GM19468 (cell line): ENCODE measurements at regions not wholly inside any gene's neighbourhood (a gene's known extent, or its start where the extent isn't known, plus 50 kb on each side); places are given as distances from the start of the nearest gene placed in this dataset.

Source experiments
- ATAC-seq: cut with Tn5 transposase; IDR thresholded peaks from one replicate; pipeline ENCODE4 v1.9.1; 2021; ENCODE audit warnings: mild to moderate bottlenecking, moderate library complexity, moderate number of reproducible peaks; ENCODE audit not compliant: unreplicated experiment; ENCODE audit errors: extremely low read depth

- ATAC-seq, result no peak
These were observed 494.2 kb upstream of the JARID2 start for GRCh38 chr6:14751645-14752175.

- no peak for ATAC-seq
These were observed 490.9 kb upstream of the JARID2 start for GRCh38 chr6:14754751-14755513.

- no peak for ATAC-seq
These were observed 489.5 kb upstream of the JARID2 start for GRCh38 chr6:14756340-14756739.

DNA sequence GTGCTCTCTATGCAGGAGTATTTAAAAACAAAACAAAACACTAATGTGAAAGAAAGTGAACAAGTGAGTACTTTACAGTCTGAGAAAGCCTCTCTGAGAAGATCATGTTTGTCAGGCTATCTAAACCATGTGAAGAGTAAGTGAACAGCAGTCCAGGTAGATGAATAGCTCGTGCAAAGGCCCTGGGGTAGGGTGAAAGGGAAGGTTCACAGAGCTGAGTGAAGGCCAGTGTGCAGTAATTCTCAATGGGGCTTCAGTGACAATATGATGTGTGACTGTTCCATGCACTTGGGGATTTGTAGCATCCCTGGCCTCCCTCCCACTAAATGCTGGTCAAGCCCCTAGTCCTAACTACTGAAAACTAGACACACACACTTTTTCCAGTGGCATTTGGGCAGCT, 488.9 kb upstream of the JARID2 start:
- ATAC-seq, result no peak

DNA sequence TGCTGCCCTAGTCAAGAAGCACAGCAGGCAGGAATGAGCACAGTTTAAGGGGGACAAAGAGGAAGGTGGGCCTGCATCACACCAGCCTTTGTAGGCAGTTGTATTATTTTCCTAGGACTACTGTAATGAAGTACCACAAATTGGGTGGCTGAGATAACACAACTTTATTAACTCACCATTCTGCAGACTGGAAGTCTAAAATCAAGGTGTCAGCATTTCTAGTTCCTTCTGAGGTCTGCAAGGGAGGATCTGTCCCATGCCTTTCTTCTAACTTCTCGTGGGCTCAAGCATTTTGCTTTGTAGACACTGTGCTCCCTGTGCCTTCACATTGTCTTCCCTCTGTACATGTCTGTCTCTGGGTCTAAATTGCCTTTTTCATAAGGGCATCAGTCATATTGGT, 488.5 kb upstream of the JARID2 start:
- no peak for ATAC-seq

DNA sequence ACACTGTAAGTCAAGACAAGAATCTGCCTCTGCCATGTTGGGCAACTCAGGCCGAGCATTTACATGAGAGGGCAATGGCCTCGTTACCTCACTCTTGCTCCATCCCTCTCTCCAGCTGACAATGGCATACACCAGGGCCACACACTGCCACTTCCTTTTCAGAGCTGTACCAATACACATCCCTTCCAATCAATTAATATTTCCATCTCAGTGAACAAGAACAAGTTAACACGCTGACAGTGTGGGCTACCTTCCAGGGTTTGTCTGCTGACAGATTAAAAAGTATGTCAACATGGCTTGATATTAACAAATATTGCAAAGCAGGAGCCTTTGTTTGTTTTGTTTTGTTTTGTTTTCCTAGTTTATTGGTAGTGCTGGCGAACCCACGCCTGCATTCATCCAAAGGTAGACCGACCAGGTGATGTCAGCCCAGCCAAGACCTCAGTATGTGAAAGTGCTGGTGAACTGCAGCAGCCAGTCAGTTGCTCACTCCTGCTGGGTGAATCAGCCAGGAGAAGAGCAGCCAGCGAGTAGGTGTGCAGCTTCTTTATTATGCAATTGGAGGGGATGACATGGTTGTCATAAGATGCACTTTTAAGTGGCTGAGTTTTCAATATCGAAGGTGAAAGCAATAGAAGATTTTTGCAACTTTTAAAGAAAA, 487.3 kb upstream of the JARID2 start:
- ATAC-seq, result no peak

DNA sequence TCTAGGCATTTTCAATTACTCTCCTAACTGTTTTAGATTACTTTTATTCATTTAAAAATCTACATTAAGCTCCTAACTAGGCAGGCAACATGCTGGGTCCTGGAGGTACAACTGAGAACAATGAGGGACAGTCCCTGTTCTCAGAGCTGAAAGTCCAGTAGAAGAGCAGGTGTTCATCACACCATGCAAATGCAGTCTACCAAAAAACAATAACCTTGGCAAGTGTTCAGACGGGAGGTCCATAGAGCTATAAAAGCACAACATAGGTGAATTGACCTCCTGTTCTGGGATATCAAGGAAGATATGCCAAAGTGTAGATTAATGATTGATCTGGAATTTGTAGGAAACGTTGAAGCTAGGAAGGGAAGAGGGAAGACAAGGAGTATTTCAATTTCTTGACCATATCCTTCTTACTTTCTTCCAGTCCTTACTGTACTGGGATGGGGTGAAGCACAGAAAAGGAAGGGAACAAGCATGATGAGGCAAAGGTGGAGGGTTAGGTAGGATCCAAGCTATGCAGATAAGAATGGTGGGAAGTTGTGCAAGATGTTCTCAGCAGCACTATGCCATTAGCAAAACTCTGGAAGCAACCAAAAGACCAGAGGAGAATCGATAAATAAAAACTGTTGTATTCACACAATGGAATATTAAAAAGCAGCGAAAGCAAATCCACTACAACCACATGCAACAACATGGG, 485.7 kb upstream of the JARID2 start:
- no peak for ATAC-seq

- ATAC-seq, result no peak
These were observed 483.8 kb upstream of the JARID2 start for GRCh38 chr6:14762077-14762476.

- no peak for ATAC-seq
These were observed 482.7 kb upstream of the JARID2 start for GRCh38 chr6:14763139-14763538.

- ATAC-seq, result no peak
These were observed 482.3 kb upstream of the JARID2 start for GRCh38 chr6:14763616-14764015.

DNA sequence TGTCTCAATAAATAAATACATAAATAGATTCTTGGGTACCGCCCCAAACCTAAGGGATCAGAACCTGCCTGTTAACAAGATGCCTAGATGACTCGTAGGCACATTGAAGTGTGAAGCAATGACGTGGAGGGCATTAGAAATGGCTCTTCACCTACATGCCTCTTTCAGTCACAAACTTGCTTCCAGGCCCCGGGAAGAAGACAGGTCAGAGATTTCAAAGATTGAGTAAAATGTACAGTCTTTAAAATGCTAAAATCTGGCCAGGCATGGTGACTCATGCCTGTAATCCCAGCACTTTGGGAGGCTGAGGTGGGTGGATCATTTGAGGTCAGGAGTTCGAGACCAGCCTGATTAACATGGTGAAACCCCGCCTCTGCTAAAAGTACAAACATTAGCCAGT, 480.8 kb upstream of the JARID2 start:
- ATAC-seq, result no peak

- ATAC-seq, result no peak
These were observed 480.0 kb upstream of the JARID2 start for GRCh38 chr6:14765721-14766390.

DNA sequence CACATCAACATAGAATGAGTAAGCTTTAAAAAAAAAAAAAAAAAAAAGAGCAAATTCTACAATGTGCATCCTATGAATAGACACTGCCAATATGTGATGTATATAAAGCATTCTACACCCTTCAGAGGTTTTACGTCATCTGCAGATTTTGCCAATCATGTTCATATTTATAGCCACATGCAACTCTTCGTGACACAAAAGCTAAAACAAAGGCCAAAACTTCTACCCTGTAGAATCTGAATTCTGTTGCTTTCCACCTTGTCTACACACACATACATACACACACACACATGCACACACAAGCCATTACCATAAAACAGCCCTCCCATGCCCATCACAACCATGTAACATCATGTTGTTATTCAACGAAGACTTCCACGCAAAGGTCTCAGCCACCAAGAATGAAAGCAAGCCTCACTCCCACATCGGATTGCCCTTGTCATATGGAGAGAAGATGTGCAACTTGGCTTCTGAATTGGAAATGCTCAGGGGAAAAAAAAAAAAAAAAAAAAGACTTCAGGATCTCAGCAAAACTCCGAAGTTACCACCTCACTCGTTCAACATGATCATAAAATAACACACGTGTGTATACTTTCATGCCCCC, 479.4 kb upstream of the JARID2 start:
- no peak for ATAC-seq

- ATAC-seq, result no peak
These were observed 478.6 kb upstream of the JARID2 start for GRCh38 chr6:14767226-14767625.

DNA sequence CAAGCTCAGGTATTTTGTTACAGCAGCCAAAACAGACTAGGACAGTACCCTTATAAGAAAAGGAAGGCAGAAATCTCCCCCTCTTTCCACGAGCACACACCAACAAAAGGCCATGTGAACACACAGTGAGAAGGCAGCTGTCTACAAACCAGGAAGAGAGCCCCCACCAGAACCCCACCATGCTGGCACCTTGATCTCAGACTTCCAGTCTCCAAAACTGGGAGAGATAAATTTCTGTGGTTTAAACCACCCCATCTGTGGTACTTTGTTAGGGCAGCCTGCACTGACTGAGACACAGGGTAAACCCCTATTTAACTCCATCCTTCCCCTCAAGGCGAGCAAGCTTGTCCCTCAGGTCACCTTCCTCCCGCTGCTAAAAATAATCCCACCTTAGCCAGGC, 475.8 kb upstream of the JARID2 start:
- no peak for ATAC-seq

DNA sequence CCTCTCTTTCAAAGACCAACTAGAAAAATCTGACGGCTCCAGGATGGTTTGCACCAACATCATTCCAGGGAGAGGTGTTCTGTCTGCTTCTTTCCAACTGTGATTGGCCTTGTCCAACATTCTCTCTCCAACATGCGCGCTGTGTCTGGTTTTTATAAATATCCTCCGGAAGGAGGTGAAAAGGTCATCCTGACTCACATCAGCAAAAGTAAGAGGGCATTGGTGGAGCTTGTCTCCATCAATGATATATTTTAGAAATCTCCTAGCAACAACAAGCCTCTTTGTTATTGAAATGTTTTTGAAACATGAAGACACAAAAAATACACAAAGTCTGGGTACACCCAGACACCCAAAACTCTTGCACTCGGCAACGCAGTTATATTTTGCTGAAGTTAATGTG, 475.3 kb upstream of the JARID2 start:
- no peak for ATAC-seq

GRCh38 chr6:14771016-14771415, 474.9 kb upstream of the JARID2 start:
- no peak for ATAC-seq

DNA sequence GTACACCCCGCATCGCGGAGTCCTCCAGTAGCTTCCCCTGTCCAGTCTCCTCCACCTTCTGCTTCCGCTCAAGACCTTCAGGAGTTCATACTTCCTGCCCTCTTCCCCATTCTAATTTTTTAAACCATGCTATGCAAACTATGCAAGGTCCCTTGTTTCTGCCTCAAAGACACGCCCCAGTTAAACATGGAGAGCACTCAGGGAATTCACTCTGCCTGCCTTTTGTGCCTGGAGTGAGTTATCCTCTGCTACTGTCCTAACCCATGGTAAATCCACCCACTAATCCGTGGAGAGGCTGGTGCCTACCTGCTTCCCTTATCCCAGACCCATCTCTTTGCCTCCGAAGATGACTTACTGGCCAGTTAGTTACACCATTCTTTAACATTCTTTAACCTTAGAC, 473.7 kb upstream of the JARID2 start:
- no peak for ATAC-seq

DNA sequence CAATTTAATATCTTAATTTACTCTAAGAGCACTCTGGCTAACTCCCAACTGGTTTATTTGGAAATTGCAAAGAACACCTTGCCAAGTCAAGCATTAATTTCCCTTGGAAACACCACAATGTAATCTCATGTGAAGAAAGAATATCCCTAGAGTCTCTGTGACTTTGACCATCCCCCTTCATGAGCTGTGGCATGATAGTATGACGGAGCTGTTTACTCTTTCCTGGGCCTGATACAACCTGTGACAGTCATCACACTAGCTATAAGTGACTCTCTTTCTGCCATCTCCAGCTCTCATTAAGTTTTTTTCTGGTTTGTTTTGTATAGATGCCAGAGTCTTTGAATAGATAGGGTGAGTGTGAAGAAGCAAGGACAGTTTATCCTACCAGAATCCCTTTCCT, 470.3 kb upstream of the JARID2 start:
- no peak for ATAC-seq

- ATAC-seq, result no peak
These were observed 469.6 kb upstream of the JARID2 start for GRCh38 chr6:14776307-14776706.
